H1 (cell line): ENCODE measurements at regions not wholly inside any gene's neighbourhood (a gene's known extent, or its start where the extent isn't known, plus 50 kb on each side); places are given as distances from the start of the nearest gene placed in this dataset.

Experiments
- CTCF ChIA-PET: fragments of 300-600 bp; sonication (Branson Sonifier 250); formaldehyde crosslinking; loops from one replicate; lab custom pipeline; 2021; ENCODE audit not compliant: partially characterized antibody; lab: Charles Lee
- POLR2A ChIA-PET: fragments of 300-600 bp; sonication (Branson Sonifier 250); formaldehyde crosslinking; loops from one replicate; lab custom pipeline; 2021; ENCODE audit warnings: inconsistent platforms; ENCODE audit not compliant: partially characterized antibody; lab: Charles Lee
- DNase-seq, 2 experiments: peaks; one replicate each; pipeline versions ENCODE4 v3.0.0 to v3.0.0-alpha.2; 2010 to 2022; ENCODE audit warnings: low spot score in 2 of 2, low read depth in 1 of 2, mixed read lengths in 1 of 2
- FAIRE-seq: peaks from 2 replicates; lab custom pipeline; 2011; peaks lifted over from hg19 to GRCh38; lab: Jason Lieb, UNC
- H2AFZ ChIP-seq: 2 replicates; pipeline ENCODE4 v1.8.1; 2012; ENCODE audit warnings: low read length, inconsistent platforms
- H2AK5ac ChIP-seq: 2 replicates; pipeline ENCODE4 v1.6.1; 2013; ENCODE audit warnings: low read depth, low read length
- H2BK120ac ChIP-seq: replicated peaks from 2 replicates; pipeline ENCODE3; 2013; ENCODE audit warnings: low read depth, low read length, inconsistent platforms
- H2BK12ac ChIP-seq: 2 replicates; pipeline ENCODE4 v1.6.1; 2013; ENCODE audit warnings: low read depth, low read length
- H2BK15ac ChIP-seq: 2 replicates; pipeline ENCODE4 v1.6.1; 2013; ENCODE audit warnings: low read length
- H2BK20ac ChIP-seq: 2 replicates; pipeline ENCODE4 v1.6.1; 2013; ENCODE audit warnings: low read length
- H2BK5ac ChIP-seq: 2 replicates; pipeline ENCODE4 v1.6.1; 2013; ENCODE audit warnings: low read depth, low read length
- H3K14ac ChIP-seq: 2 replicates; pipeline ENCODE4 v1.6.1; 2013; ENCODE audit warnings: inconsistent platforms; ENCODE audit not compliant: insufficient read length
- H3K18ac ChIP-seq: 2 replicates; pipeline ENCODE4 v1.6.1; 2013; ENCODE audit warnings: low read length; ENCODE audit errors: extremely low read depth
- H3K23ac ChIP-seq: 2 replicates; pipeline ENCODE4 v1.6.1; 2013; ENCODE audit warnings: inconsistent platforms; ENCODE audit not compliant: insufficient read length
- H3K23me2 ChIP-seq: 2 replicates; pipeline ENCODE4 v1.6.1; 2013; ENCODE audit warnings: low read depth, low read length
- H3K27ac ChIP-seq: 2 replicates; pipeline ENCODE4 v1.6.1; 2011; ENCODE audit warnings: low read depth, low read length, inconsistent platforms
- H3K27me3 ChIP-seq, 4 experiments: replicated peaks in 1 of 4; 1 replicate in 1 of 4; 2 replicates in 3 of 4; pipeline versions ENCODE4 v1.6.1 to v1.8.1; 2011 to 2013; ENCODE audit warnings: low read length in 3 of 4, mild to moderate bottlenecking in 3 of 4, inconsistent platforms in 2 of 4, mixed read lengths in 2 of 4, moderate library complexity in 1 of 4; ENCODE audit not compliant: control insufficient read depth in 3 of 4, insufficient read depth in 3 of 4; ENCODE audit errors: extremely low read depth in 1 of 4
- H3K36me3 ChIP-seq, 4 experiments: 2 replicates each; pipeline versions ENCODE4 v1.6.1 to v1.8.1; 2011 to 2013; ENCODE audit warnings: mild to moderate bottlenecking in 4 of 4, low read length in 3 of 4, moderate library complexity in 2 of 4, control low read depth in 1 of 4, inconsistent platforms in 1 of 4; ENCODE audit not compliant: insufficient read depth in 4 of 4, control insufficient read depth in 2 of 4
- H3K4ac ChIP-seq: replicated peaks from 2 replicates; pipeline ENCODE3; 2013; ENCODE audit warnings: low read length, low read depth, mixed read lengths, inconsistent platforms; ENCODE audit not compliant: insufficient read length
- H3K4me1 ChIP-seq, 4 experiments: replicated peaks in 1 of 4; 1 replicate in 1 of 4; 2 replicates in 3 of 4; pipeline versions ENCODE4 v1.6.1 to v1.8.1; 2011 to 2013; ENCODE audit warnings: low read length in 3 of 4, inconsistent platforms in 2 of 4, mixed read lengths in 1 of 4; ENCODE audit not compliant: insufficient read depth in 4 of 4, control insufficient read depth in 3 of 4
- H3K4me2 ChIP-seq, 2 experiments: 2 replicates each; pipeline versions ENCODE4 v1.6.1 to v1.8.1; 2011 to 2013; ENCODE audit warnings: low read depth in 2 of 2, low read length in 2 of 2, control low read depth in 1 of 2, inconsistent platforms in 1 of 2, mild to moderate bottlenecking in 1 of 2; ENCODE audit not compliant: insufficient read depth in 1 of 2
- H3K4me3 ChIP-seq, 4 experiments: fragments of 200-600, 300-600 bp in 1 of 4; sonication (generic), shearing (Covaris generic), sonication (Bioruptor Twin) in 1 of 4; 2 replicates each; pipeline versions ENCODE4 v1.5.1 to v1.8.1; 2011 to 2016; ENCODE audit warnings: low read length in 4 of 4, low read depth in 3 of 4, control low read depth in 2 of 4, inconsistent platforms in 2 of 4, mild to moderate bottlenecking in 2 of 4, mixed read lengths in 1 of 4, moderate library complexity in 1 of 4; ENCODE audit not compliant: insufficient read depth in 2 of 4; ENCODE audit errors: extremely low read depth in 1 of 4
- H3K56ac ChIP-seq: replicated peaks from 2 replicates; pipeline ENCODE3; 2013; ENCODE audit warnings: low read depth, mild to moderate bottlenecking, mixed read lengths, low read length, inconsistent platforms; ENCODE audit not compliant: insufficient read length
- H3K79me1 ChIP-seq: 2 replicates; pipeline ENCODE4 v1.6.1; 2013; ENCODE audit warnings: low read depth, low read length, control low read depth
- H3K79me2 ChIP-seq, 2 experiments: 2 replicates each; pipeline versions ENCODE4 v1.6.1 to v1.8.1; 2012 to 2013; ENCODE audit warnings: low read length in 2 of 2, mild to moderate bottlenecking in 2 of 2, inconsistent platforms in 1 of 2; ENCODE audit not compliant: insufficient read depth in 2 of 2, control insufficient read depth in 1 of 2
- H3K9ac ChIP-seq, 4 experiments: replicated peaks in 1 of 4; 1 replicate in 1 of 4; 2 replicates in 3 of 4; pipeline versions ENCODE4 v1.6.1 to v1.8.1; 2011 to 2013; ENCODE audit warnings: low read depth in 3 of 4, low read length in 3 of 4, control low read depth in 2 of 4, mild to moderate bottlenecking in 2 of 4, moderate library complexity in 2 of 4, inconsistent platforms in 1 of 4; ENCODE audit errors: extremely low read depth in 1 of 4
- H3K9me3 ChIP-seq, 2 experiments: 2 replicates each; pipeline versions ENCODE4 v1.6.1 to v1.8.1; 2012 to 2013; ENCODE audit warnings: mild to moderate bottlenecking in 2 of 2, moderate library complexity in 2 of 2, control low read depth in 1 of 2, inconsistent platforms in 1 of 2, low read depth in 1 of 2, low read length in 1 of 2, mixed read lengths in 1 of 2; ENCODE audit not compliant: insufficient read depth in 2 of 2
- H4K20me1 ChIP-seq, 2 experiments: replicated peaks in 1 of 2; 2 replicates each; pipeline versions ENCODE3 to v1.8.1; 2011 to 2013; ENCODE audit warnings: inconsistent platforms in 2 of 2, low read length in 2 of 2, mild to moderate bottlenecking in 1 of 2; ENCODE audit not compliant: insufficient read depth in 2 of 2, control insufficient read depth in 1 of 2
- H4K5ac ChIP-seq: 2 replicates; pipeline ENCODE4 v1.6.1; 2013; ENCODE audit warnings: low read length, low read depth, mixed read lengths, inconsistent platforms; ENCODE audit not compliant: insufficient read length
- H4K8ac ChIP-seq: 2 replicates; pipeline ENCODE4 v1.8.0; 2013; ENCODE audit warnings: mild to moderate bottlenecking, moderate library complexity, low read length, inconsistent platforms; ENCODE audit not compliant: insufficient read depth; ENCODE audit errors: extremely low read depth
- H4K91ac ChIP-seq: replicated peaks from 2 replicates; pipeline ENCODE3; 2013; ENCODE audit warnings: low read length, mixed read lengths, inconsistent platforms; ENCODE audit not compliant: insufficient read length
- CBX8 ChIP-seq: fragments of 300-800, 300-1000 bp; sonication (generic); IDR thresholded peaks from 2 replicates; pipeline ENCODE4 v1.7.1; 2016; ENCODE audit warnings: low read depth, low read length, borderline replicate concordance
- KDM1A ChIP-seq: fragments of 200-600, 300-600 bp; sonication (generic); IDR thresholded peaks from 2 replicates; pipeline ENCODE4 v1.7.1; 2016; ENCODE audit warnings: mild to moderate bottlenecking, low read length, borderline replicate concordance
- KDM5A ChIP-seq: fragments of 200-600 bp; IDR thresholded peaks from 2 replicates; pipeline ENCODE4 v1.7.1; 2012; ENCODE audit warnings: mild to moderate bottlenecking, low read length, inconsistent platforms, mixed read lengths
- NRF1 ChIP-seq: IDR thresholded peaks from 2 replicates; pipeline ENCODE4 v1.6.1; 2011; ENCODE audit warnings: mild to moderate bottlenecking, low read depth, low read length, improper control_type of control experiment
- POU5F1 ChIP-seq: IDR thresholded peaks from 2 replicates; pipeline ENCODE4 v1.6.1; 2011; ENCODE audit warnings: low read depth, mild to moderate bottlenecking, low read length, moderate library complexity
- SP1 ChIP-seq: IDR thresholded peaks from 2 replicates; pipeline ENCODE4 v1.6.1; 2011; ENCODE audit warnings: low read depth, low read length
- TAF7 ChIP-seq: optimal IDR thresholded peaks from 2 replicates; pipeline ENCODE3; 2011; ENCODE audit warnings: low read depth, mild to moderate bottlenecking, inconsistent platforms, low read length, moderate library complexity, borderline replicate concordance
- TBP ChIP-seq: IDR thresholded peaks from 2 replicates; pipeline ENCODE4 v1.6.1; 2011; ENCODE audit warnings: low read depth, low read length, improper control_type of control experiment
- TCF12 ChIP-seq: IDR thresholded peaks from 2 replicates; pipeline ENCODE4 v1.6.1; 2011; ENCODE audit warnings: low read depth, mild to moderate bottlenecking, low read length
- WGBS, 2 experiments: shearing (Covaris generic) in 1 of 2; methylation state at CpG; one replicate each; pipeline versions ENCODE4 v1.1.6 to v1.1.7; 2013 to 2015; ENCODE audit warnings: low lambda C conversion rate in 2 of 2, mixed read lengths in 2 of 2, inconsistent platforms in 1 of 2, low coverage in 1 of 2, missing lambda C conversion rate in 1 of 2; ENCODE audit not compliant: insufficient replicate concordance in 2 of 2, insufficient coverage in 1 of 2, insufficient read length in 1 of 2; ENCODE audit errors: extremely low coverage in 1 of 2, missing lambda C conversion rate in 1 of 2; 5-methylcytosine and 5-hydroxymethylcytosine counted together

- no peak overlapping the region for H3K27ac ChIP-seq
- no peaks in the 10 kb centered on the region; a peak in 1 of 8 replicates for H3K36me3 ChIP-seq
- no peaks in the 10 kb centered on the region for H3K27me3 ChIP-seq
- H3K4me1 ChIP-seq, result no peaks in the 10 kb centered on the region
- H3K23ac ChIP-seq, result no peak overlapping the region
- H4K91ac ChIP-seq, result no peak overlapping the region
- H3K56ac ChIP-seq, result no peak overlapping the region
- H2AFZ ChIP-seq, result no peak overlapping the region
- H3K9ac ChIP-seq, result no peak overlapping the region
- H3K79me2 ChIP-seq, result no peaks in the 10 kb centered on the region
- peaks cover 0 to 12% of the 10 kb centered on the region in 2 experiments for H4K20me1 ChIP-seq
- H3K4me2 ChIP-seq, result no peak overlapping the region
- H3K4me3 ChIP-seq, result no peak overlapping the region
- H2BK15ac ChIP-seq, result no peak overlapping the region
- WGBS, 2 experiments, result 88% methylated on average over 12 of the region's 12 CpGs; no CpG with 5 or more reads in 1 of the 2 experiments
- no peak overlapping the region for H2BK5ac ChIP-seq
- no peak for DNase-seq
- H3K79me1 ChIP-seq, result no peaks in the 10 kb centered on the region
- H3K14ac ChIP-seq, result no peak overlapping the region
- no peak overlapping the region for H4K5ac ChIP-seq
- no peak overlapping the region for H3K18ac ChIP-seq
- CTCF ChIA-PET, result interaction anchor here (0.8 to 1.3 kb wide), 2 partner anchors 8 to 66 kb away, joined by 4 read pairs; no protein-coding TSS in a partner anchor
- H2BK12ac ChIP-seq, result no peak overlapping the region
- H2BK20ac ChIP-seq, result no peak overlapping the region
- H3K9me3 ChIP-seq, result peaks cover 0 to 11% of the 10 kb centered on the region in 2 experiments; a peak in 2 of 4 replicates
- H3K4ac ChIP-seq, result no peak overlapping the region
- POLR2A ChIA-PET, result no interaction called here
- H4K8ac ChIP-seq, result no peak overlapping the region; the same call in 1 of the 2 replicates
- no peak for FAIRE-seq
- no peak overlapping the region for H2AK5ac ChIP-seq
- H3K23me2 ChIP-seq, result peaks cover 14% of the 10 kb centered on the region; the same call in 1 of the 2 replicates
- no peak overlapping the region for H2BK120ac ChIP-seq
- TF ChIP-seq TCF12, result no peak
- no peak for TF ChIP-seq KDM5A
- TF ChIP-seq POU5F1, result no peak
- TF ChIP-seq KDM1A, result no peak
- no peak for TF ChIP-seq SP1
- no peak for TF ChIP-seq NRF1
- no peak for TF ChIP-seq CBX8
- TF ChIP-seq TBP, result no peak
- TF ChIP-seq TAF7, result no peak
Measured at GRCh38 chr22:49592780-49593501, 234.7 kb downstream of the BRD1 start.
